Adrenal gland (tissue), 5 donors: ENCODE measurements at regions not wholly inside any gene's neighbourhood (a gene's known extent, or its start where the extent isn't known, plus 50 kb on each side); places are given as distances from the start of the nearest gene placed in this dataset.

Experiments
- POLR2A ChIP-seq, 2 donors: fragments of 450-650 bp; IDR thresholded peaks; one replicate each; pipeline ENCODE4 v1.6.1; 2017; ENCODE audit warnings: antibody characterized with exemption in 2 of 2, mild to moderate bottlenecking in 2 of 2, moderate library complexity in 1 of 2
- TF ChIP-seq, protein P1 (sequence below), 6 experiments: fragments of 450-650 bp in 4 of 6; fragments of 200-600 bp in 2 of 6; sonication (generic) in 1 of 6; IDR thresholded peaks; 1 replicate in 5 of 6; 2 replicates in 1 of 6; pipeline versions ENCODE4 v1.5.1 to v1.8.0; 2016 to 2021; ENCODE audit warnings: antibody characterized with exemption in 6 of 6, mild to moderate bottlenecking in 2 of 6, moderate library complexity in 1 of 6
- donor health status: DM: no; HTN: no; CAD: no.

DNA sequence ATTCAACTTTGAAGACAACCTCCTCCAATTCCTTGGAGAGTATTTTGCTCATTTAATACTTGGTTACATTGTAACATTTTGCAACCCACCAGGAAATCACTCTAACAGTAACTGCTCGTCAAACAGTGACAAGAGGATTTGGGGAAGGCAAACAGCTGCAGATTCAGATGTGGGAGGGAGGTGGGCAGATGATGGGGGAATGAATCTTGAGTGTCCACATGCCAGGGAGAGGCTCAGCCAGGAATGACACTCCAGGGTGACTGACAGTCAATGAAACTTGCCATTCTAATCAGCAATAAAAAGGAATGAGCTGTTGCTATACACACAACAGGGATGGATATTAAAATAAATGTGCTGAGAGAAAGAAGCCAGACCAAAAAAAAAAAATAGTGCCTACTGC lies 97.7 kb upstream of the ANKRD55 start:
- TF ChIP-seq, protein P1, sequence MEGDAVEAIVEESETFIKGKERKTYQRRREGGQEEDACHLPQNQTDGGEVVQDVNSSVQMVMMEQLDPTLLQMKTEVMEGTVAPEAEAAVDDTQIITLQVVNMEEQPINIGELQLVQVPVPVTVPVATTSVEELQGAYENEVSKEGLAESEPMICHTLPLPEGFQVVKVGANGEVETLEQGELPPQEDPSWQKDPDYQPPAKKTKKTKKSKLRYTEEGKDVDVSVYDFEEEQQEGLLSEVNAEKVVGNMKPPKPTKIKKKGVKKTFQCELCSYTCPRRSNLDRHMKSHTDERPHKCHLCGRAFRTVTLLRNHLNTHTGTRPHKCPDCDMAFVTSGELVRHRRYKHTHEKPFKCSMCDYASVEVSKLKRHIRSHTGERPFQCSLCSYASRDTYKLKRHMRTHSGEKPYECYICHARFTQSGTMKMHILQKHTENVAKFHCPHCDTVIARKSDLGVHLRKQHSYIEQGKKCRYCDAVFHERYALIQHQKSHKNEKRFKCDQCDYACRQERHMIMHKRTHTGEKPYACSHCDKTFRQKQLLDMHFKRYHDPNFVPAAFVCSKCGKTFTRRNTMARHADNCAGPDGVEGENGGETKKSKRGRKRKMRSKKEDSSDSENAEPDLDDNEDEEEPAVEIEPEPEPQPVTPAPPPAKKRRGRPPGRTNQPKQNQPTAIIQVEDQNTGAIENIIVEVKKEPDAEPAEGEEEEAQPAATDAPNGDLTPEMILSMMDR (IDR thresholded peaks at IDR 0.05), result no peak
- no peak for TF ChIP-seq POLR2A (IDR thresholded peaks at IDR 0.05)
